DMS79 (cell line): ENCODE measurements at regions not wholly inside any gene's neighbourhood (a gene's known extent, or its start where the extent isn't known, plus 50 kb on each side); places are given as distances from the start of the nearest gene placed in this dataset.

Experiments used
- DNase-seq: peaks from one replicate; lab custom pipeline; 2025; lab: John Stamatoyannopoulos, UW

- no peak for DNase-seq
Measured at GRCh38 chr7:85781606-85782005, 594.8 kb upstream of the SEMA3D start.

GRCh38 chr7:85776691-85777345, 590.0 kb upstream of the SEMA3D start:
- DNase-seq: no peak

GRCh38 chr7:85775431-85775830, 588.6 kb upstream of the SEMA3D start:
- no peak for DNase-seq

- DNase-seq: no peak
Measured at GRCh38 chr7:85774986-85775385, 588.1 kb upstream of the SEMA3D start.

GRCh38 chr7:85773116-85773728, 586.4 kb upstream of the SEMA3D start:
- no peak for DNase-seq

- DNase-seq: no peak
Measured at GRCh38 chr7:85771516-85771915, 584.7 kb upstream of the SEMA3D start.

GRCh38 chr7:85770332-85770731, 583.5 kb upstream of the SEMA3D start:
- no peak for DNase-seq

- DNase-seq: no peak
Measured at GRCh38 chr7:85765698-85766298, 578.9 kb upstream of the SEMA3D start.

- no peak for DNase-seq
Measured at GRCh38 chr7:85764034-85764433, 577.2 kb upstream of the SEMA3D start.

GRCh38 chr7:85757348-85757747, 570.5 kb upstream of the SEMA3D start:
- no peak for DNase-seq

GRCh38 chr7:85750454-85750949, 563.6 kb upstream of the SEMA3D start:
- DNase-seq: no peak

GRCh38 chr7:85749696-85750453, 563.0 kb upstream of the SEMA3D start:
- DNase-seq: no peak

- no peak for DNase-seq
Measured at GRCh38 chr7:85748861-85749260, 562.0 kb upstream of the SEMA3D start.

- DNase-seq: no peak
Measured at GRCh38 chr7:85737426-85737825, 550.6 kb upstream of the SEMA3D start.

GRCh38 chr7:85736085-85736484, 549.2 kb upstream of the SEMA3D start:
- no peak for DNase-seq

GRCh38 chr7:85734823-85735222, 548.0 kb upstream of the SEMA3D start:
- no peak for DNase-seq

- no peak for DNase-seq
Measured at GRCh38 chr7:85733169-85733915, 546.5 kb upstream of the SEMA3D start.

GRCh38 chr7:85730012-85730411, 543.2 kb upstream of the SEMA3D start:
- no peak for DNase-seq

GRCh38 chr7:85725026-85725425, 538.2 kb upstream of the SEMA3D start:
- DNase-seq: no peak

GRCh38 chr7:85719981-85720953, 533.4 kb upstream of the SEMA3D start:
- no peak for DNase-seq

- no peak for DNase-seq
Measured at GRCh38 chr7:85716353-85716752, 529.5 kb upstream of the SEMA3D start.
